ENCODE measurements at regions not wholly inside any gene's neighbourhood (a gene's known extent, or its start where the extent isn't known, plus 50 kb on each side); places are given as distances from the start of the nearest gene placed in this dataset.

- intact Hi-C loops (cut with DNase I): loop anchor here in 4 of 10 donors (2.0 to 10.0 kb wide), 4 partner anchors 989 to 999 kb away; no protein-coding TSS in a partner anchor
- no peaks in the 10 kb centered on the region for H3K4me1 ChIP-seq
- ATAC-seq (peak in 1 of 4 donors; percentile 46), DNase-seq (peak in 4 of 5 donors; percentile 15 to 41 (median 36))
- no peak overlapping the region for H3K4me3 ChIP-seq
- H3K27ac ChIP-seq: no peak overlapping the region
- 57 to 62% (median 61%) methylated on average over 4 of the region's 4 CpGs for WGBS, 4 donors
- H3K36me3 ChIP-seq: no peaks in the 10 kb centered on the region
- TF ChIP-seq POLR2A (IDR thresholded peaks at IDR 0.05) (no peak), CTCF (IDR thresholded peaks at IDR 0.05) (peak; percentile 68 to 89 (median 80))
- no peaks in the 10 kb centered on the region for H3K9me3 ChIP-seq
- no peaks in the 10 kb centered on the region for H3K27me3 ChIP-seq
Measured at GRCh38 chr2:22355816-22356433, 1029.1 kb upstream of the KLHL29 start.

- no peak overlapping the region for H3K4me3 ChIP-seq
- ATAC-seq (no peak), DNase-seq (no peak)
- H3K4me1 ChIP-seq: no peaks in the 10 kb centered on the region
- H3K9me3 ChIP-seq: no peaks in the 10 kb centered on the region
- no peak overlapping the region for H3K27ac ChIP-seq
- intact Hi-C loops (cut with DNase I): loop anchor here in 3 of 10 donors (5.0 to 10.0 kb wide), 3 partner anchors 986 to 996 kb away; no protein-coding TSS in a partner anchor
- H3K36me3 ChIP-seq: no peaks in the 10 kb centered on the region
- WGBS, 4 donors: 13 to 20% (median 14%) methylated on average over 2 of the region's 2 CpGs
- no peaks in the 10 kb centered on the region for H3K27me3 ChIP-seq
- TF ChIP-seq POLR2A (IDR thresholded peaks at IDR 0.05) (no peak), CTCF (IDR thresholded peaks at IDR 0.05) (no peak)
Measured at GRCh38 chr2:22359071-22359672, 1025.8 kb upstream of the KLHL29 start.

- WGBS, 4 donors: 51 to 63% (median 60%) methylated on average over 4 of the region's 4 CpGs
- Histone ChIP-seq H3K36me3 (no peaks in the 10 kb centered on the region), H3K9me3 (no peaks in the 10 kb centered on the region), H3K27ac (no peak overlapping the region), H3K4me3 (no peak overlapping the region), H3K27me3 (no peaks in the 10 kb centered on the region), H3K4me1 (no peaks in the 10 kb centered on the region)
- intact Hi-C loops (cut with DNase I): no loop called here
- ATAC-seq (no peak), DNase-seq (no peak)
- TF ChIP-seq POLR2A (IDR thresholded peaks at IDR 0.05) (no peak), CTCF (IDR thresholded peaks at IDR 0.05) (no peak)
Measured at GRCh38 chr2:22360735-22361374, 1024.1 kb upstream of the KLHL29 start.

GRCh38 chr2:22361571-22361970 lies 1023.4 kb upstream of the KLHL29 start:
- DNase-seq: no peak
- TF ChIP-seq POLR2A (IDR thresholded peaks at IDR 0.05): no peak
- TF ChIP-seq CTCF (IDR thresholded peaks at IDR 0.05): no peak
- no peaks in the 10 kb centered on the region for H3K36me3 ChIP-seq
- no peaks in the 10 kb centered on the region for H3K9me3 ChIP-seq
- no peak overlapping the region for H3K4me3 ChIP-seq
- intact Hi-C loops (cut with DNase I): no loop called here
- H3K27me3 ChIP-seq: no peaks in the 10 kb centered on the region
- no peaks in the 10 kb centered on the region for H3K4me1 ChIP-seq
- WGBS, 4 donors: 84 to 87% (median 86%) methylated on average over 2 of the region's 2 CpGs
- ATAC-seq: no peak
- H3K27ac ChIP-seq: no peak overlapping the region

Data from heart left ventricle (tissue), 16 donors.